BLaER1 (cell line): ENCODE measurements at regions not wholly inside any gene's neighbourhood (a gene's known extent, or its start where the extent isn't known, plus 50 kb on each side); places are given as distances from the start of the nearest gene placed in this dataset.
"Not testable (repeated sequence)": the region's sequence is repeated elsewhere in the genome, so short reads cannot be mapped to it uniquely, and the experiment has no call there.

Experiments
- H3K27ac ChIP-seq: shearing (Covaris generic); formaldehyde crosslinking; 2 replicates; pipeline ENCODE4 v1.8.1; 2022
- H3K27me3 ChIP-seq: shearing (Covaris generic); formaldehyde crosslinking; 2 replicates; pipeline ENCODE4 v1.8.1; 2022
- H3K36me3 ChIP-seq: shearing (Covaris generic); formaldehyde crosslinking; 2 replicates; pipeline ENCODE4 v1.8.1; 2022
- H3K4me1 ChIP-seq: shearing (Covaris generic); formaldehyde crosslinking; 2 replicates; pipeline ENCODE4 v1.8.1; 2022
- H3K4me2 ChIP-seq: shearing (Covaris generic); formaldehyde crosslinking; 2 replicates; pipeline ENCODE4 v1.8.1; 2022
- H3K4me3 ChIP-seq: shearing (Covaris generic); formaldehyde crosslinking; 2 replicates; pipeline ENCODE4 v1.8.1; 2022
- H3K9ac ChIP-seq: shearing (Covaris generic); formaldehyde crosslinking; 2 replicates; pipeline ENCODE4 v1.8.1; 2022
- H3K9me3 ChIP-seq: shearing (Covaris generic); formaldehyde crosslinking; 2 replicates; pipeline ENCODE4 v1.8.1; 2022
- H4K20me1 ChIP-seq: shearing (Covaris generic); formaldehyde crosslinking; 2 replicates; pipeline ENCODE4 v1.8.1; 2022
- Cebpa-rat ChIP-seq: shearing (Covaris generic); IDR thresholded peaks from 2 replicates; pipeline ENCODE4 v1.8.1; 2022

DNA sequence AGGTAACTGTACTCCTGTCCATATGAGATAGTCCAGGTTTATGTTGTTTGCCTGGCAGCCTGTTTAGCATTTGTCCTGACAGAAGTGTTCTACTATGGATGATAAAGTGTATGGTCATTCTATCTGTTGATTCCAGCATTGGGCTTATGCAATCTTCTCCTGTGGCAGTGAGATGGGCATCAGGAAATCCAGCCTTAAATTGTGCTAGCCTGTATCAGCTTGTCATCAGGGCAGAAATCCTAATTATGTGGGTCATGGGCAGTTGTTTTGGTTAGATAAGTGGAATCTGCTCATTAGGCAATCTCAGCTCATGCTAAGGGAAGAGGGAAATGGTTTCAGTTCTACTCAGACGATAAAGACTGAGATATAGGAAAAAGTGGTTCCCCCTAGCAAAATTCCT lies 247.4 kb upstream of the CHD1 start:
- H3K4me1 ChIP-seq: no peaks in the 10 kb centered on the region
- TF ChIP-seq Cebpa-rat: no peak
- no peak overlapping the region for H3K4me3 ChIP-seq
- H3K9ac ChIP-seq: no peak overlapping the region
- no peak overlapping the region for H3K4me2 ChIP-seq
- no peaks in the 10 kb centered on the region for H3K27me3 ChIP-seq
- no peaks in the 10 kb centered on the region for H3K9me3 ChIP-seq
- H3K36me3 ChIP-seq: no peaks in the 10 kb centered on the region
- H3K27ac ChIP-seq: no peak overlapping the region
- no peaks in the 10 kb centered on the region for H4K20me1 ChIP-seq

DNA sequence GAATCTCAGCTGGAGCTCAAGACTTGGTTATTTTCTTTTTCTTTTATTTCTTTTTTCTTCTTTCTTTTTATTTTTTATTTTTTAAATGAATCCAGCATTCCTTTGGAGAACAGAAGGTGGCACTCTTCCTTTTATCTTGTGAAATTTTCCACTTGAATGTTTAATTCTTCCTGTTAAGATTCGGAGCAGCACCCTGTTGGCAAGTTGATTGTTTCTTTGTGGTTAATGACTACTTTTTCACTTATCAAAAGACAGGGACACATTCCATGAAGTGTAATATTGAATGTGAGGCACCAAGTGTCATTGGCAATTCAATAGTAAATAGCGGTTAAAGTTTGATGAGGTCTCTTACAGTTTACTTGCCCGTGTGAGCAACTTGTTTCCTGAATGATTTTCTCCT lies 240.5 kb upstream of the CHD1 start:
- no peaks in the 10 kb centered on the region for H3K36me3 ChIP-seq
- H3K4me2 ChIP-seq: no peak overlapping the region
- H3K4me1 ChIP-seq: no peaks in the 10 kb centered on the region
- no peak overlapping the region for H3K9ac ChIP-seq
- H3K27ac ChIP-seq: no peak overlapping the region
- H3K4me3 ChIP-seq: no peak overlapping the region
- no peak for TF ChIP-seq Cebpa-rat
- H4K20me1 ChIP-seq: no peaks in the 10 kb centered on the region
- no peaks in the 10 kb centered on the region for H3K9me3 ChIP-seq
- no peaks in the 10 kb centered on the region for H3K27me3 ChIP-seq

- not testable (repeated sequence) for H3K9ac ChIP-seq, H3K9me3 ChIP-seq, H3K4me2 ChIP-seq, H3K36me3 ChIP-seq, H3K27ac ChIP-seq, H3K4me3 ChIP-seq, H3K4me1 ChIP-seq, H3K27me3 ChIP-seq, H4K20me1 ChIP-seq
Observed at GRCh38 chr5:99161538-99161937, 232.7 kb upstream of the CHD1 start.

- Histone ChIP-seq H3K4me2 (no peak overlapping the region), H3K4me3 (no peak overlapping the region), H4K20me1 (no peaks in the 10 kb centered on the region), H3K27me3 (no peaks in the 10 kb centered on the region), H3K27ac (no peak overlapping the region), H3K36me3 (no peaks in the 10 kb centered on the region), H3K9ac (no peak overlapping the region), H3K9me3 (no peaks in the 10 kb centered on the region), H3K4me1 (no peaks in the 10 kb centered on the region)
- no peak for TF ChIP-seq Cebpa-rat
Observed at GRCh38 chr5:99156688-99157087, 227.9 kb upstream of the CHD1 start.

DNA sequence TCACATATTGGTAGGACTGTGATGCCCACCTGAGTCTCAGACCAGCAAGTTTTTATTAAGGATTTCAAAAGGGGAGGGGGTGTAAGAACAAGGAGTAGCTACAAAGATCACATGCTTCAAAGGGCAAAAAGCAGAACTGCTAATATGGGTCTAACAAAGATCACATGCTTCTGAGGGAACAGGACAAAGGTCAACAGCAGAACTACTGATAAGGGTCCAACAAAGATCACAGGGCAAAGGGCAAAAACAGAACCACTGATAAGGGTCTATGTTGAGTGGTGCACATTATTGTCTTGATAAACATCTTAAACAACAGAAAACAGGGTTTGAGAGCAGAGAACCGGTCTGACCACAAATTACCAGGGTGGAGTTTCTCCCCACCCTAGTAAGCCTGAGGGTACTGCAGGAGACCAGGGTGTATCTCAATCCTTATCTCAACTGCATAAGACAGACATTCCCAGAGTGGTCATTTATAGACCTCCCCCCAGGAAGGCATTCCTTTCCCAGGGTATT lies 214.5 kb upstream of the CHD1 start:
- not testable (repeated sequence) for H3K27me3 ChIP-seq, H3K4me2 ChIP-seq, H4K20me1 ChIP-seq, H3K27ac ChIP-seq, H3K36me3 ChIP-seq, H3K9ac ChIP-seq, H3K4me1 ChIP-seq, H3K9me3 ChIP-seq, H3K4me3 ChIP-seq

DNA sequence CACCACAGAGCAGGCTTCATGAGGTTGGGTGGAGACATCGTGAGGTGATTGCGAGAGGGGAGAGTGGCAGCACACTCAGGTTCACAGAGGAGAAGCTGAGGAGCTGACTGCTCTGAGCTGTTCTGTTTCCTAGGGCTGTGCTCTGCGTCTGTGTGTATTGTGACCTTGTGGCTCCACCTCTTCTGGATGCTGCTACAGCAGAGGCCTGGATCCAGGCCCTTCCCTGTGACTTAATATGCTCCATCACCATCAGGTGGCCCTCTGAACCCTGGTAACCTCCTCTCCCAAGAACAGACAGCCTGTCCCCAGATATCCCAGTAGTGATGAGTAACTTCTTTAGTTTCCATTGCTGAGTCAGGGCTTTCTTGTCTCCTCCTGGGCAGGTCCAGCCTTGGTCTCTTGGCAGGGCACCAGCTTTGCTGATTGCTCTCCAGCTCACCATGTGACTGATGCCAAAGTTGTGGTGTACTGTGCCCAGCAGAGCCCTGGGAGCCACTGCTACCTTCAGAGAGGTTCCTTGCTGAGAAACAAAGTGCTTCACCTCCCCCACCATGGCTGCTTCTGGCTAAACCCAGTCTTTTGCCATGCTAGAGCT lies 212.8 kb upstream of the CHD1 start:
- H3K9ac ChIP-seq: no peak overlapping the region
- no peak overlapping the region for H3K4me2 ChIP-seq
- H4K20me1 ChIP-seq: no peaks in the 10 kb centered on the region
- no peaks in the 10 kb centered on the region for H3K27me3 ChIP-seq
- H3K4me3 ChIP-seq: no peak overlapping the region
- H3K36me3 ChIP-seq: no peaks in the 10 kb centered on the region
- TF ChIP-seq Cebpa-rat: no peak
- H3K9me3 ChIP-seq: peaks cover 6% of the 10 kb centered on the region
- H3K4me1 ChIP-seq: no peaks in the 10 kb centered on the region
- no peak overlapping the region for H3K27ac ChIP-seq

DNA sequence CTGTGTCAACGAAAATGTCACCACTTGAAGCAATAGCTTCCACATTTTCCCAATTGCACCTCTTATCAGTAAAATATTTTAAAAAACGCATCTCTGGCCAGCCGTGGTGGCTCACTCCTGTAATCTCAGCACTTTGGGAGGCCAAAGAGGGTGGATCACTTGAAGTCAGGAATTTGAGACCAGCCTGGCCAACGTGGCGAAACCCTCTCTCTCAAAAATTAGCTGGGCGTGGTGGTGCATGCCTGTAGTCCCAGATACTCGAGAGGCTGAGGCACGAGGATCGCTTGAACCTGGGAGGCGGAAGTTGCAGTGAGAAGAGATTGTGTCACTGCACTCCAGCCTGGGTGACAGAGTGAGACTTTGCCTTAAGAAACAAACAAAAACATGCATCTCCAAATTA lies 210.1 kb upstream of the CHD1 start:
- Histone ChIP-seq H3K27me3 (no peaks in the 10 kb centered on the region), H3K4me3 (no peak overlapping the region), H3K4me1 (no peaks in the 10 kb centered on the region), H3K4me2 (no peak overlapping the region), H3K9me3 (peaks cover 6% of the 10 kb centered on the region), H3K9ac (no peak overlapping the region), H3K36me3 (no peaks in the 10 kb centered on the region), H4K20me1 (no peaks in the 10 kb centered on the region), H3K27ac (no peak overlapping the region)
- TF ChIP-seq Cebpa-rat: no peak

GRCh38 chr5:99133921-99134320 lies 205.1 kb upstream of the CHD1 start:
- Histone ChIP-seq H3K4me3 (no peak overlapping the region), H3K4me1 (no peaks in the 10 kb centered on the region), H3K9ac (no peak overlapping the region), H3K27ac (no peak overlapping the region), H3K36me3 (no peaks in the 10 kb centered on the region), H3K4me2 (no peak overlapping the region), H3K9me3 (no peaks in the 10 kb centered on the region), H4K20me1 (no peaks in the 10 kb centered on the region), H3K27me3 (no peaks in the 10 kb centered on the region)
- TF ChIP-seq Cebpa-rat: no peak

GRCh38 chr5:99129768-99130501 lies 201.1 kb upstream of the CHD1 start:
- no peak for TF ChIP-seq Cebpa-rat
- Histone ChIP-seq H3K27ac (no peak overlapping the region), H3K27me3 (no peaks in the 10 kb centered on the region), H4K20me1 (no peaks in the 10 kb centered on the region), H3K9me3 (no peaks in the 10 kb centered on the region), H3K9ac (no peak overlapping the region), H3K4me2 (no peak overlapping the region), H3K4me1 (no peaks in the 10 kb centered on the region), H3K4me3 (no peak overlapping the region), H3K36me3 (no peaks in the 10 kb centered on the region)

- TF ChIP-seq Cebpa-rat: no peak
- H3K9ac ChIP-seq: no peak overlapping the region
- H3K36me3 ChIP-seq: no peaks in the 10 kb centered on the region
- H3K27ac ChIP-seq: no peak overlapping the region
- no peak overlapping the region for H3K4me3 ChIP-seq
- no peaks in the 10 kb centered on the region for H3K4me1 ChIP-seq
- no peaks in the 10 kb centered on the region for H3K27me3 ChIP-seq
- no peaks in the 10 kb centered on the region for H3K9me3 ChIP-seq
- H4K20me1 ChIP-seq: no peaks in the 10 kb centered on the region
- H3K4me2 ChIP-seq: no peak overlapping the region
Observed at GRCh38 chr5:99122976-99123375, 194.2 kb upstream of the CHD1 start.
